ACC112 (cell line): ENCODE measurements at regions not wholly inside any gene's neighbourhood (a gene's known extent, or its start where the extent isn't known, plus 50 kb on each side); places are given as distances from the start of the nearest gene placed in this dataset.

Experiments used
- H2AFZ ChIP-seq: fragments of 200-600 bp; sonication (generic); one replicate; pipeline ENCODE4 v1.6.0; 2017; ENCODE audit warnings: antibody characterized with exemption, low read length; ENCODE audit not compliant: unreplicated experiment
- H3K27ac ChIP-seq: fragments of 200-600 bp; sonication (generic); 2 replicates; pipeline ENCODE4 v1.5.1; 2014; ENCODE audit warnings: low read depth, mild to moderate bottlenecking, antibody characterized with exemption, low read length, moderate library complexity
- H3K27me3 ChIP-seq: fragments of 200-600 bp; sonication (generic); 2 replicates; pipeline ENCODE4 v1.6.1; 2014; ENCODE audit warnings: mild to moderate bottlenecking, antibody characterized with exemption, low read length, moderate library complexity, mixed read lengths; ENCODE audit not compliant: insufficient read depth
- H3K36me3 ChIP-seq: fragments of 200-600 bp; sonication (generic); 2 replicates; pipeline ENCODE4 v1.6.1; 2016; ENCODE audit warnings: mild to moderate bottlenecking, antibody characterized with exemption, low read length, moderate library complexity, mixed read lengths; ENCODE audit not compliant: insufficient read depth
- H3K4me1 ChIP-seq: fragments of 200-600 bp; sonication (generic); one replicate; pipeline ENCODE4 v1.6.1; 2016; ENCODE audit warnings: low read length, mixed read lengths; ENCODE audit not compliant: insufficient read depth, unreplicated experiment, control insufficient read depth
- H3K4me3 ChIP-seq: fragments of 200-600 bp; sonication (generic); 2 replicates; pipeline ENCODE4 v1.5.1; 2014; ENCODE audit warnings: mild to moderate bottlenecking, low read depth, low read length
- H3K79me2 ChIP-seq: fragments of 200-600 bp; sonication (generic); one replicate; pipeline ENCODE4 v1.6.0; 2016; ENCODE audit warnings: low read length; ENCODE audit not compliant: control insufficient read depth, unreplicated experiment, insufficient read depth

DNA sequence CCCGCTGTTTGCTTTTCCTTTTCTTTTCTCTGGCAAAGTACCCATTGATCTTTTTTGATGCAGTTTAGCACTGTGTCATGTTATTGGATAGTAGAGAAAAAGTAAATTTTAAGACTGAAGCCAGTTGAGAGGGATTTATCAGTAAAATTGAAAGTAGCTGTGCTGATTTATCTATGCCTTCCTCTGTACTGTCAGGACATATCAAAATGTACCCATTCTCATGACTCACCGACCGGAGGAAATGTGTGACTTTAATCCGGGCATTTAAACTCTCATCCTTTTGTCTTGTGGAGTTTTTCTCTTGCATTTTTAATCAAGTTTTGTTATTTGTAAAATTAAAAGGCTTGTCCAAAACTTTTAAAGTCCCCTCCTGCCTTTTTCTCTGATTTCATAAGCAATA, 276.6 kb upstream of the FMN2 start:
- Histone ChIP-seq H3K36me3 (no peaks in the 10 kb centered on the region), H3K4me3 (no peak overlapping the region), H3K27ac (no peak overlapping the region), H3K4me1 (peaks cover 4% of the 10 kb centered on the region), H3K79me2 (no peaks in the 10 kb centered on the region), H3K27me3 (no peaks in the 10 kb centered on the region), H2AFZ (no peak overlapping the region)

DNA sequence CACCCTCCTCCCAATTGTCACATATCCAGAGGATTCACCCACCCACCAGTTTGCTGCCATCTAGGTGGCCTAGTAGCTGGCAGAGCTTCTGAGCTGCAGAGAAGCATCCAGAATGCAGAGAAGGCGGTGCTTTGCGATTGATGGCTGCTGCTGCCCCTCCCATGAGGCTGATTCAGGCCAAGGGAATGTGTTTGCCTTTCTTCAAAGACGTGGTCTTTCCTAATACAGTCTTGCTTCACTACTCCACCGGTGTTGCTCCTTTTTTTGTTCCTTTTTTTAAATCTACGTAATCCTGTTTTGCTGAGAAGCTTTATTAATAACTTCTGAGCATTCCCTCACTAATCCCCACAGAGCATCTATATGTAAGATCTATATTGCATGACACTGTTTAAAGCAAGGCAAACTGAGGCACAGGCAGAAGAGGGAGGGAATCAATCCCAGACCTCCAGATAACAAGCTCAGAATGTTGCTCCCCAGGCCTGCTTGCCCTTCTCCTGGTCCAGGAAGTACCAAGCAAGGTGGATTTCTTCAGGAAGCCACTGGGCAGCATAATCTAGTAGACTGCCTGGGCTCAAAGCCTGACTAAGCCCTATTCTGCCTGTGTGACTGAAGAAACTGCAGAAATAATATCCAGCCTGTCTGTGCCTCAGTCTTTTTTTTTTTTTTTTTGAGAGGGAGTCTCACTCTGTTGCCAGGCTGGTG, 275.5 kb upstream of the FMN2 start:
- Histone ChIP-seq H3K4me3 (no peak overlapping the region), H3K36me3 (no peaks in the 10 kb centered on the region), H2AFZ (no peak overlapping the region), H3K79me2 (no peaks in the 10 kb centered on the region), H3K27ac (no peak overlapping the region), H3K4me1 (peaks cover 4% of the 10 kb centered on the region), H3K27me3 (no peaks in the 10 kb centered on the region)

DNA sequence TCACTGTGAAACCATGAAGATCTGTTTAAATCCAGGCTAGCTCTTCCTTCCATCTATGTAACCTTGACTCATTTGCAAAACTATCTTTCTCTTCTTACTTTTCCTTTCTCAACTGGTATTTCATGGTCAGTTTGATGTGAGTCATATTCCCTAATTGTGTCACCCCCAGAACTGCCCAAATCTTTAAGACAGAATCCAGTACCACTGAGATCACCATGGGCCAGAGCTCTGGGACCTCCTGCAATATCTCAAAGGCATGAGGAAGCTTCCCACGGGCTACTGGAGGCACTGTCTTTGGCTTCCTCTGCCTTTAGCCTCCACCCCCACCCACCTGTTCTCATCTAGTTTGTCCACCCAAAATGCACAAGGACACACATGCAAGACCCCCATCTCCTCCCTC, 274.4 kb upstream of the FMN2 start:
- Histone ChIP-seq H3K27ac (no peak overlapping the region), H2AFZ (no peak overlapping the region), H3K36me3 (no peaks in the 10 kb centered on the region), H3K4me1 (peaks cover 4% of the 10 kb centered on the region), H3K79me2 (no peaks in the 10 kb centered on the region), H3K27me3 (no peaks in the 10 kb centered on the region), H3K4me3 (no peak overlapping the region)

DNA sequence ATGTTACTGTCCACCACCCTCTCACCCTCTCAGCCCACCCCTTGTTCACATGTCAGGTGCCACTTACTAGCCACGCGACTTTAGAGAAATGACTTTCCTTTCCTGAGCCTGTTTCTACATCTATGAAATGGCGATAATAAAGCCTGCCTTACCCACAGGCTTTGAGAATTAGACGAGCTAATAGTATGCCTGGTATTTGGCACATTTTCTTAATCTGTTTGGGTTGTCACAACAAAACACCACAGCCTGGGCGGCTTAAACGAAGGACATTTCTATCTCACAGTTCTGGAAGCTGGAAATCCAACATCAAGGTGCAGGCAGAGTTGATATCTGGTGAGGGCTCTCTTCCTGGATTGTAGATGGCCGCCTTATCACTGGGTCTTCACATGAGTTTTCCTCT, 273.9 kb upstream of the FMN2 start:
- Histone ChIP-seq H2AFZ (no peak overlapping the region), H3K4me3 (no peak overlapping the region), H3K36me3 (no peaks in the 10 kb centered on the region), H3K27ac (no peak overlapping the region), H3K4me1 (peaks cover 4% of the 10 kb centered on the region), H3K27me3 (0 out of 2 replicates have a peak, but pooled peaks cover 3% of the 10 kb centered on the region), H3K79me2 (no peaks in the 10 kb centered on the region)

GRCh38 chr1:239819096-239819495, 272.6 kb upstream of the FMN2 start:
- Histone ChIP-seq H3K79me2 (no peaks in the 10 kb centered on the region), H3K36me3 (no peaks in the 10 kb centered on the region), H3K4me1 (peaks cover 4% of the 10 kb centered on the region), H2AFZ (no peak overlapping the region), H3K4me3 (no peak overlapping the region), H3K27ac (no peak overlapping the region), H3K27me3 (0 out of 2 replicates have a peak, but pooled peaks cover 3% of the 10 kb centered on the region)

DNA sequence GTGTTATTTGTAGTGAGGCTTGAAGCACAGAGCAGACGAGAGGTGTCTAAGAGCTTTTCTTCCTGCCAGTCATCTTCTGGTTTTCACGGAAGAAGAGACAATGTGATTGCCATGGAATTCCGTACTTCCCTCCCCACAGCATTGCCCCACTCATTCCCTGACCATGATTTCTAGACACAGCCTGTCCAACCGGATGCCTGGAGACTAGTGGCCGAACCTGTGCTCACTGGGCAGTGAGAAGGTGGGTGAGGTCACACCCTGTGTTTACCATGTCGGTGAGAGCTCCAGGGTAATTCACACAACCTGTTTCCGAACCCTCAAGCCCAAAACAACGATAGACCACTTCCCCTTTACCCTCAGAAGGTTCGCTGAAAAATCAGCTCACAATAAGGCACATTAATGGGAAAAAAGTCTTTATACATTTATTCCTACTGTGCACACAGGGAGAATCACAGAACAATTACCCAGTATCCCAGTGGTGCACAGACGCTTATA, 271.9 kb upstream of the FMN2 start:
- Histone ChIP-seq H3K79me2 (no peaks in the 10 kb centered on the region), H3K27me3 (0 out of 2 replicates have a peak, but pooled peaks cover 3% of the 10 kb centered on the region), H3K27ac (no peak overlapping the region), H3K4me3 (no peak overlapping the region), H3K4me1 (peaks cover 4% of the 10 kb centered on the region), H3K36me3 (no peaks in the 10 kb centered on the region), H2AFZ (no peak overlapping the region)

DNA sequence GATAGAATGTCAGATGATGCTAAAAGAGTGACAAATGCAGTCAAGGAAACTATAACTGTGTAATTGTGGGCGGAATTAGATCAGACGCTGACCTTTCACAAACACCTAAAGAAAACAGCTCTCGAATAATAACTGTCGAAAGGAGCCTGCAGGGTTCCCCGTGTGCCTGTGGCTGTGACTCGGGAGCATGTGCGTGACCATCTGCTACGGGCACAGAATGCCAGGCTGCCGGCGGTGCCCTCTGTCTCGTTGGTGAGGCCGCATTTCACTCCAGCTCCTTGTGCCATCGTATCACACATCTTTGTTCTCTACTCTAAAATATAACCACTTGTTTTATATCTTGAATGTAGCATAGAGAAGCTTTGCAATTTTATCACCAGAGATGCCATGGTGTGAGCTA, 267.8 kb upstream of the FMN2 start:
- H3K4me1 ChIP-seq = no peaks in the 10 kb centered on the region
- H3K79me2 ChIP-seq = no peaks in the 10 kb centered on the region
- no peak overlapping the region for H3K4me3 ChIP-seq
- no peaks in the 10 kb centered on the region for H3K36me3 ChIP-seq
- 0 out of 2 replicates have a peak, but pooled peaks cover 3% of the 10 kb centered on the region for H3K27me3 ChIP-seq
- H2AFZ ChIP-seq = no peak overlapping the region
- H3K27ac ChIP-seq = no peak overlapping the region

- Histone ChIP-seq H3K4me3 (no peak overlapping the region), H3K4me1 (no peaks in the 10 kb centered on the region), H3K27ac (no peak overlapping the region), H3K27me3 (0 out of 2 replicates have a peak, but pooled peaks cover 3% of the 10 kb centered on the region), H3K36me3 (no peaks in the 10 kb centered on the region), H2AFZ (no peak overlapping the region), H3K79me2 (no peaks in the 10 kb centered on the region)
Observed at GRCh38 chr1:239826211-239826610, 265.5 kb upstream of the FMN2 start.

DNA sequence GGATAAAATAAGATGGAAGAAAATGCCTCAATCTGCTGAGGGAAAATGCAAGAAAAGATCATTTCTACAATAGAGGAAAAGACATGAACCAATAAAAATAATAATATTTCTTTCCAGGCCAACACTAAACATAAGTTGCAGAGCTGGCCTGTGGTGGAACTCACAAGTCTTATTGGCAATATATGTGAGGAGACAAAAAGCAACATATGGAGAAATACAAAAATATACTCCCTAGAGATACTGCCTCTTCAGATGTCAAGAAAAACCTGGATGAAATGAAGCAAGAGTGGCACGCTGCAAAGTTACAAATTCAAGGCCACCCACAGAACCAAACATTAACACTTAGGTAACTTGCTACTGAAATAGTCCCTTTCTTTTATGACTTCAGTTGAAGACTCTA, 264.9 kb upstream of the FMN2 start:
- H2AFZ ChIP-seq = no peak overlapping the region
- no peak overlapping the region for H3K27ac ChIP-seq
- no peaks in the 10 kb centered on the region for H3K4me1 ChIP-seq
- no peaks in the 10 kb centered on the region for H3K79me2 ChIP-seq
- 0 out of 2 replicates have a peak, but pooled peaks cover 3% of the 10 kb centered on the region for H3K27me3 ChIP-seq
- no peak overlapping the region for H3K4me3 ChIP-seq
- H3K36me3 ChIP-seq = no peaks in the 10 kb centered on the region

DNA sequence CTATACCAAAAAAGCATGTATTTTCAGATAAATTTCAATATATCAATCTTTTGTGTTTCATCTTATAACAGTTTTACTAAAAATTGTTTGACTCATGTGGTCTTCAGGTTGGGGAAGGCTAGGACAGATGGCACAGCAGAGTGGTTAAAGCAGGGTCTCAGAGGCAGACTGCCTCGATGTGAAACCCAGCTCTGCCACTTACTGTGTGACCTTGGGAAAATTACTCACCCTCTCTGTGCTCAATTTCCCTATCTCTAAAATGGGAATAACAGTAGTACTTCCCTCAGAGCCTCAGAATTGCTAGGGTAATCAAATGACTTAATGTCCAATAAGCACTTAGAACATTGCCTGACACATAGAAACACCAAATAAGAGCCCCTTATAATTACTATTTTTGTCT, 262.1 kb upstream of the FMN2 start:
- Histone ChIP-seq H2AFZ (no peak overlapping the region), H3K4me1 (no peaks in the 10 kb centered on the region), H3K79me2 (no peaks in the 10 kb centered on the region), H3K27ac (no peak overlapping the region), H3K4me3 (no peak overlapping the region), H3K36me3 (no peaks in the 10 kb centered on the region), H3K27me3 (no peaks in the 10 kb centered on the region)

DNA sequence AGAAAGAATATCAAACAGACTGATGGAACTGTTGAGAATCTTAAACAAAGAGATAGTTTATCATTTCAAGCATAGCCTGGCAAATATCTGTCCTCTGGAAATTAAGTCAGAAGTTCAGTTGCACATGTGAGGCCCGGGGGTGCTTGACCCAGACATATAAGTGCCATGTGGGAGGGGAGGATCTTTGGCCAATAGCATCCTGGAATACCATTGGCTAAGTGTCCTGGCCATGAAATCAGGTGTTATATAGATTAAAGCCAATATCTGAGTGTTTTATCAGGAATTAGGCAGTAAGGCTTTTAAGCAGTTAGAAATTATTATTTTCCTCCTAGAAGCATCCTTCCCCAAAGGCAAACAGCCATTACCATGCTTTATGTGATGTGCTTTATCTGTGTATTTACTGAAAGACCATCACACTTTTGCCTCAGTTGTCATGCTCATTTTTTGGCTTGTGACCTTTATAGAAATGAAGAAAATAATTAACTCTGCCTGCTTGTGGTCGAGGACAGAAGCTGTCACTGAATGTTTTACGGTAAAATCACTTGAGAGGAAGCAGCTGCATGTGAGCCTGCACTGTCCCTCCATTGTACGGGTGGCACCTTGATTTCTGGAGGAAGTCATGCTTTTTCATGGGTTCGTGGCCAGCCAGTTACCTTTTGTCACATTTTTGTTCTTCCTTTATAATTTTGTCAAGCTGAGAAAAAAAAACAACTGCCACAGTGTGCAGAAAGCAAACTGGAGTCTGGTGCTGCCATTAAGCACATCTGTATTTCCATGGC, 259.9 kb upstream of the FMN2 start:
- Histone ChIP-seq H2AFZ (no peak overlapping the region), H3K36me3 (no peaks in the 10 kb centered on the region), H3K27ac (no peak overlapping the region)

More for the DNA sequence above, 259.9 kb upstream of the FMN2 start:
- H3K4me1 ChIP-seq = no peaks in the 10 kb centered on the region
- no peaks in the 10 kb centered on the region for H3K79me2 ChIP-seq
- no peaks in the 10 kb centered on the region for H3K27me3 ChIP-seq
- no peak overlapping the region for H3K4me3 ChIP-seq
